ENCODE measurements at regions not wholly inside any gene's neighbourhood (a gene's known extent, or its start where the extent isn't known, plus 50 kb on each side); places are given as distances from the start of the nearest gene placed in this dataset.

- no TSS peak for BruUV-seq (replicated peaks)
- CTCF ChIA-PET: no interaction called here
- DNase-seq (no peak), ATAC-seq (no peak)
- H3K27ac ChIP-seq (ENCODE audit: low read length): no peak overlapping the region
- intact Hi-C loops (cut with micrococcal nuclease): no loop called here
- H3K36me3 ChIP-seq (ENCODE audit: low read depth, low read length): no peaks in the 10 kb centered on the region
- no peaks in the 10 kb centered on the region for H3K27me3 ChIP-seq (ENCODE audit: low read length)
- POLR2A ChIA-PET (ENCODE audit: unreplicated experiment): no interaction called here
- H3K4me2 ChIP-seq (ENCODE audit: low read length): no peak overlapping the region
- no peaks in the 10 kb centered on the region for H4K20me1 ChIP-seq (ENCODE audit: low read length)
- no peaks in the 10 kb centered on the region for H3K79me2 ChIP-seq (ENCODE audit: low read length)
- H3K9me2 ChIP-seq (replicated peaks; ENCODE audit: low read length): no peaks in the 10 kb centered on the region
- H3K9ac ChIP-seq (ENCODE audit: low read length): no peak overlapping the region
- TF ChIP-seq EZH2phosphoT487 (IDR thresholded peaks at IDR 0.05; ENCODE audit: borderline replicate concordance, low read length): no peak
- TF ChIP-seq CTCF (conservative IDR thresholded peaks at IDR 0.05; ENCODE audit: low read depth, low read length): no peak
- no peak for TF ChIP-seq EZH2 (IDR thresholded peaks at IDR 0.05; ENCODE audit: low read length, unreplicated experiment)
- H3K4me3 ChIP-seq (ENCODE audit: low read length): no peak overlapping the region
- no peaks in the 10 kb centered on the region for H3K4me1 ChIP-seq (ENCODE audit: insufficient read depth, low read length)
- H2AFZ ChIP-seq (ENCODE audit: low read length): no peak overlapping the region
- H3K9me3 ChIP-seq (ENCODE audit: low read length): 0 out of 2 replicates have a peak, but pooled peaks cover 14% of the 10 kb centered on the region
- no peaks in the 10 kb centered on the region for H3F3A ChIP-seq (ENCODE audit: low read length, unreplicated experiment)
These were observed 517.4 kb downstream of the TMEM135 start for GRCh38 chr11:87555101-87555500.

GRCh38 chr11:87548797-87549196, 511.1 kb downstream of the TMEM135 start:
- POLR2A ChIA-PET (ENCODE audit: unreplicated experiment): no interaction called here
- CTCF ChIA-PET: no interaction called here
- TF ChIP-seq CTCF (conservative IDR thresholded peaks at IDR 0.05; ENCODE audit: low read depth, low read length): no peak
- no peak for TF ChIP-seq EZH2 (IDR thresholded peaks at IDR 0.05; ENCODE audit: low read length, unreplicated experiment)
- no peak for TF ChIP-seq EZH2phosphoT487 (IDR thresholded peaks at IDR 0.05; ENCODE audit: borderline replicate concordance, low read length)

GRCh38 chr11:87545858-87546257, 508.1 kb downstream of the TMEM135 start:
- no peaks in the 10 kb centered on the region for H3K9me2 ChIP-seq (replicated peaks; ENCODE audit: low read length)
- no peaks in the 10 kb centered on the region for H3K27me3 ChIP-seq (ENCODE audit: low read length)
- H3K4me1 ChIP-seq (ENCODE audit: insufficient read depth, low read length): no peaks in the 10 kb centered on the region
- ChIA-PET CTCF (no interaction called here), POLR2A (ENCODE audit: unreplicated experiment) (no interaction called here)
- no peak for ATAC-seq
- H3K36me3 ChIP-seq (ENCODE audit: low read depth, low read length): no peaks in the 10 kb centered on the region
- no peaks in the 10 kb centered on the region for H3K79me2 ChIP-seq (ENCODE audit: low read length)
- H3K9ac ChIP-seq (ENCODE audit: low read length): no peak overlapping the region
- no TSS peak for BruUV-seq (replicated peaks)
- no peak overlapping the region for H3K4me3 ChIP-seq (ENCODE audit: low read length)
- H3K27ac ChIP-seq (ENCODE audit: low read length): no peak overlapping the region
- DNase-seq: no peak
- intact Hi-C loops (cut with micrococcal nuclease): no loop called here
- H3K9me3 ChIP-seq (ENCODE audit: low read length): peaks cover 21% of the 10 kb centered on the region; the same call in 1 of the 2 replicates
- no peak for TF ChIP-seq EZH2phosphoT487 (IDR thresholded peaks at IDR 0.05; ENCODE audit: borderline replicate concordance, low read length)
- TF ChIP-seq CTCF (conservative IDR thresholded peaks at IDR 0.05; ENCODE audit: low read depth, low read length): no peak
- no peak for TF ChIP-seq EZH2 (IDR thresholded peaks at IDR 0.05; ENCODE audit: low read length, unreplicated experiment)
- no peaks in the 10 kb centered on the region for H4K20me1 ChIP-seq (ENCODE audit: low read length)
- no peaks in the 10 kb centered on the region for H3F3A ChIP-seq (ENCODE audit: low read length, unreplicated experiment)
- H3K4me2 ChIP-seq (ENCODE audit: low read length): no peak overlapping the region
- H2AFZ ChIP-seq (ENCODE audit: low read length): no peak overlapping the region

More at GRCh38 chr11:87548797-87549196, 511.1 kb downstream of the TMEM135 start:
- Histone ChIP-seq H3K4me2 (ENCODE audit: low read length) (no peak overlapping the region), H3F3A (ENCODE audit: low read length, unreplicated experiment) (no peaks in the 10 kb centered on the region), H3K79me2 (ENCODE audit: low read length) (no peaks in the 10 kb centered on the region), H3K36me3 (ENCODE audit: low read depth, low read length) (no peaks in the 10 kb centered on the region), H3K9me2 (replicated peaks; ENCODE audit: low read length) (no peaks in the 10 kb centered on the region), H2AFZ (ENCODE audit: low read length) (no peak overlapping the region), H3K9ac (ENCODE audit: low read length) (no peak overlapping the region), H3K27ac (ENCODE audit: low read length) (no peak overlapping the region), H3K27me3 (ENCODE audit: low read length) (no peaks in the 10 kb centered on the region), H3K4me1 (ENCODE audit: insufficient read depth, low read length) (no peaks in the 10 kb centered on the region), H4K20me1 (ENCODE audit: low read length) (no peaks in the 10 kb centered on the region), H3K9me3 (ENCODE audit: low read length) (peaks cover 14% of the 10 kb centered on the region; the same call in 1 of the 2 replicates), H3K4me3 (ENCODE audit: low read length) (no peak overlapping the region)
- DNase-seq (no peak), ATAC-seq (no peak)
- intact Hi-C loops (cut with micrococcal nuclease): no loop called here
- no TSS peak for BruUV-seq (replicated peaks)

Data from PC-3 (cell line).